ENCODE measurements at regions not wholly inside any gene's neighbourhood (a gene's known extent, or its start where the extent isn't known, plus 50 kb on each side); places are given as distances from the start of the nearest gene placed in this dataset.

GRCh38 chr12:64931321-64931720 lies 106.9 kb downstream of the TBC1D30 start:
- DNase-seq (ENCODE audit: low read depth), result no peak

- no peak for DNase-seq (ENCODE audit: low read depth)
These were observed 107.5 kb downstream of the TBC1D30 start for GRCh38 chr12:64931981-64932380.

GRCh38 chr12:64933791-64934190 lies 109.3 kb downstream of the TBC1D30 start:
- DNase-seq (ENCODE audit: low read depth), result no peak

GRCh38 chr12:64937452-64937851 lies 113.0 kb downstream of the TBC1D30 start:
- DNase-seq (ENCODE audit: low read depth), result no peak

GRCh38 chr12:64938179-64938578 lies 113.7 kb downstream of the TBC1D30 start:
- no peak for DNase-seq (ENCODE audit: low read depth)

- peak; percentile 99 for DNase-seq (ENCODE audit: low read depth)
These were observed 119.2 kb downstream of the TBC1D30 start for GRCh38 chr12:64943686-64944085.

GRCh38 chr12:64944966-64945365 lies 120.5 kb downstream of the TBC1D30 start:
- no peak for DNase-seq (ENCODE audit: low read depth)

- no peak for DNase-seq (ENCODE audit: low read depth)
These were observed 121.8 kb downstream of the TBC1D30 start for GRCh38 chr12:64946132-64946829.

- DNase-seq (ENCODE audit: low read depth), result peak; percentile 55
These were observed 126.4 kb downstream of the TBC1D30 start for GRCh38 chr12:64950711-64951298.

GRCh38 chr12:64951944-64952343 lies 127.5 kb downstream of the TBC1D30 start:
- DNase-seq (ENCODE audit: low read depth), result peak; percentile 39

GRCh38 chr12:64955746-64956145 lies 131.3 kb downstream of the TBC1D30 start:
- DNase-seq (ENCODE audit: low read depth), result no peak

- DNase-seq (ENCODE audit: low read depth), result no peak
These were observed 141.5 kb downstream of the TBC1D30 start for GRCh38 chr12:64965920-64966319.

- DNase-seq (ENCODE audit: low read depth), result peak; percentile 38
These were observed 144.8 kb downstream of the TBC1D30 start for GRCh38 chr12:64968989-64969819.

- DNase-seq (ENCODE audit: low read depth), result peak; percentile 82
These were observed 145.0 kb downstream of the WIF1 start for GRCh38 chr12:64976131-64976530.

GRCh38 chr12:64983771-64984278 lies 137.3 kb downstream of the WIF1 start:
- DNase-seq (ENCODE audit: low read depth), result no peak

GRCh38 chr12:64991121-64991611 lies 129.9 kb downstream of the WIF1 start:
- no peak for DNase-seq (ENCODE audit: low read depth)

GRCh38 chr12:64992116-64992515 lies 129.0 kb downstream of the WIF1 start:
- DNase-seq (ENCODE audit: low read depth), result no peak

- no peak for DNase-seq (ENCODE audit: low read depth)
These were observed 128.5 kb downstream of the WIF1 start for GRCh38 chr12:64992641-64993040.

GRCh38 chr12:64993461-64993860 lies 127.6 kb downstream of the WIF1 start:
- no peak for DNase-seq (ENCODE audit: low read depth)

- DNase-seq (ENCODE audit: low read depth), result peak; percentile 21
These were observed 125.3 kb downstream of the WIF1 start for GRCh38 chr12:64995816-64996215.

GRCh38 chr12:64997858-64998257 lies 123.2 kb downstream of the WIF1 start:
- DNase-seq (ENCODE audit: low read depth), result no peak

Data from myocyte (in vitro differentiated cells).